Progenitor cell of endocrine pancreas (in vitro differentiated cells): ENCODE measurements at regions not wholly inside any gene's neighbourhood (a gene's known extent, or its start where the extent isn't known, plus 50 kb on each side); places are given as distances from the start of the nearest gene placed in this dataset.
A peak's percentile ranks its signal among the peaks of the same experiment; 100 is the strongest.

ENCODE experiments used
- DNase-seq: peaks from one replicate; pipeline ENCODE4 v3.0.0; 2021; ENCODE audit warnings: low spot score; ENCODE audit not compliant: unreplicated experiment
- H3K27ac Mint-ChIP-seq: 2 replicates; pipeline ENCODE4 v1.8.0; 2021; ENCODE audit warnings: mild to moderate bottlenecking, moderate library complexity, mixed read lengths
- H3K27me3 Mint-ChIP-seq: 2 replicates; pipeline ENCODE4 v1.8.0; 2021; ENCODE audit warnings: mixed read lengths
- H3K36me3 Mint-ChIP-seq: 2 replicates; pipeline ENCODE4 v1.8.0; 2022; ENCODE audit warnings: mixed read lengths; ENCODE audit not compliant: insufficient read depth
- H3K4me1 Mint-ChIP-seq: 2 replicates; pipeline ENCODE4 v1.8.0; 2021; ENCODE audit warnings: low read depth, mixed read lengths
- H3K4me3 Mint-ChIP-seq: 2 replicates; pipeline ENCODE4 v1.8.0; 2021; ENCODE audit warnings: low read depth, mild to moderate bottlenecking, moderate library complexity, mixed read lengths
- H3K9me3 Mint-ChIP-seq: 2 replicates; pipeline ENCODE4 v1.8.0; 2021; ENCODE audit warnings: low read depth, mixed read lengths
- TF ChIP-seq, protein P1 (sequence below): fragments of 200-600 bp; sonication (generic); IDR thresholded peaks from one replicate; pipeline ENCODE4 v1.5.0; 2021; ENCODE audit warnings: antibody characterized with exemption, mild to moderate bottlenecking; ENCODE audit not compliant: unreplicated experiment

- H3K9me3 Mint-ChIP-seq: peaks cover 4% of the 10 kb centered on the region
- H3K27me3 Mint-ChIP-seq: no peaks in the 10 kb centered on the region
- no peaks in the 10 kb centered on the region for H3K36me3 Mint-ChIP-seq
- peaks cover 57% of the 10 kb centered on the region for H3K4me1 Mint-ChIP-seq
- no peak for DNase-seq
- H3K27ac Mint-ChIP-seq: no peak overlapping the region
- TF ChIP-seq, protein P1, sequence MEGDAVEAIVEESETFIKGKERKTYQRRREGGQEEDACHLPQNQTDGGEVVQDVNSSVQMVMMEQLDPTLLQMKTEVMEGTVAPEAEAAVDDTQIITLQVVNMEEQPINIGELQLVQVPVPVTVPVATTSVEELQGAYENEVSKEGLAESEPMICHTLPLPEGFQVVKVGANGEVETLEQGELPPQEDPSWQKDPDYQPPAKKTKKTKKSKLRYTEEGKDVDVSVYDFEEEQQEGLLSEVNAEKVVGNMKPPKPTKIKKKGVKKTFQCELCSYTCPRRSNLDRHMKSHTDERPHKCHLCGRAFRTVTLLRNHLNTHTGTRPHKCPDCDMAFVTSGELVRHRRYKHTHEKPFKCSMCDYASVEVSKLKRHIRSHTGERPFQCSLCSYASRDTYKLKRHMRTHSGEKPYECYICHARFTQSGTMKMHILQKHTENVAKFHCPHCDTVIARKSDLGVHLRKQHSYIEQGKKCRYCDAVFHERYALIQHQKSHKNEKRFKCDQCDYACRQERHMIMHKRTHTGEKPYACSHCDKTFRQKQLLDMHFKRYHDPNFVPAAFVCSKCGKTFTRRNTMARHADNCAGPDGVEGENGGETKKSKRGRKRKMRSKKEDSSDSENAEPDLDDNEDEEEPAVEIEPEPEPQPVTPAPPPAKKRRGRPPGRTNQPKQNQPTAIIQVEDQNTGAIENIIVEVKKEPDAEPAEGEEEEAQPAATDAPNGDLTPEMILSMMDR: no peak
- no peak overlapping the region for H3K4me3 Mint-ChIP-seq
Measured at GRCh38 chr2:5764041-5764440, 71.9 kb downstream of the SOX11 start.

GRCh38 chr2:5766056-5766455, 73.9 kb downstream of the SOX11 start:
- H3K27me3 Mint-ChIP-seq: no peaks in the 10 kb centered on the region
- peaks cover 52% of the 10 kb centered on the region for H3K4me1 Mint-ChIP-seq
- no peak overlapping the region for H3K4me3 Mint-ChIP-seq
- TF ChIP-seq, protein P1: no peak
- DNase-seq: no peak
- H3K27ac Mint-ChIP-seq: peak overlapping the region; percentile 94
- peaks cover 4% of the 10 kb centered on the region for H3K9me3 Mint-ChIP-seq
- H3K36me3 Mint-ChIP-seq: no peaks in the 10 kb centered on the region

- no peak overlapping the region for H3K4me3 Mint-ChIP-seq
- no peaks in the 10 kb centered on the region for H3K36me3 Mint-ChIP-seq
- H3K27me3 Mint-ChIP-seq: no peaks in the 10 kb centered on the region
- peaks cover 4% of the 10 kb centered on the region for H3K9me3 Mint-ChIP-seq
- no peak for DNase-seq
- peak overlapping the region; percentile 94 for H3K27ac Mint-ChIP-seq
- H3K4me1 Mint-ChIP-seq: peaks cover 52% of the 10 kb centered on the region
- TF ChIP-seq, protein P1: no peak
Measured at GRCh38 chr2:5766561-5766960, 74.4 kb downstream of the SOX11 start.

- TF ChIP-seq, protein P1: no peak
- Mint-ChIP-seq H3K9me3 (peaks cover 6% of the 10 kb centered on the region), H3K27ac (peak overlapping the region; percentile 88), H3K27me3 (no peaks in the 10 kb centered on the region), H3K36me3 (no peaks in the 10 kb centered on the region), H3K4me1 (peaks cover 7% of the 10 kb centered on the region), H3K4me3 (no peak overlapping the region)
- no peak for DNase-seq
Measured at GRCh38 chr2:5777131-5777535, 84.9 kb downstream of the SOX11 start.

GRCh38 chr2:5781679-5782078, 89.5 kb downstream of the SOX11 start:
- TF ChIP-seq, protein P1: no peak
- Mint-ChIP-seq H3K9me3 (peaks cover 5% of the 10 kb centered on the region), H3K4me3 (no peak overlapping the region), H3K4me1 (peaks cover 5% of the 10 kb centered on the region), H3K36me3 (no peaks in the 10 kb centered on the region), H3K27ac (no peak overlapping the region), H3K27me3 (no peaks in the 10 kb centered on the region)
- no peak for DNase-seq
